Activated T-helper 1 cell treated with anti-CD3 and anti-CD28 coated beads, Interleukin-12 subunit alpha, Interleukin-12 subunit beta, Interleukin-2, Interleukin-4 antibody, amounts not matched to agents 30 ng/mL and 10 ng/mL and 1 ng/mL, durations not matched to agents 14 hours and 24 hours and 36 hours (primary cell): ENCODE measurements at regions not wholly inside any gene's neighbourhood (a gene's known extent, or its start where the extent isn't known, plus 50 kb on each side); places are given as distances from the start of the nearest gene placed in this dataset.
"Not testable (repeated sequence)": the region's sequence is repeated elsewhere in the genome, so short reads cannot be mapped to it uniquely, and the experiment has no call there.

Experiments used
- DNase-seq: peaks from one replicate; pipeline ENCODE4 v3.0.0; 2021; ENCODE audit warnings: low spot score
- H3K27ac Mint-ChIP-seq: one replicate; pipeline ENCODE4 v1.8.0; 2021; ENCODE audit warnings: mild to moderate bottlenecking, mixed read lengths
- H3K27me3 Mint-ChIP-seq: one replicate; pipeline ENCODE4 v1.8.0; 2022; ENCODE audit warnings: mild to moderate bottlenecking, moderate library complexity, mixed read lengths; ENCODE audit not compliant: insufficient read depth
- H3K36me3 Mint-ChIP-seq: one replicate; pipeline ENCODE4 v1.8.0; 2021; ENCODE audit warnings: low read depth, mixed read lengths
- H3K4me1 Mint-ChIP-seq: one replicate; pipeline ENCODE4 v1.8.0; 2021; ENCODE audit warnings: low read depth, mixed read lengths
- H3K4me3 Mint-ChIP-seq: one replicate; pipeline ENCODE4 v1.8.0; 2021; ENCODE audit warnings: mild to moderate bottlenecking, moderate library complexity, mixed read lengths
- H3K9me3 Mint-ChIP-seq: one replicate; pipeline ENCODE4 v1.8.0; 2021; ENCODE audit warnings: mixed read lengths
- intact Hi-C: fragments of 100-400 bp; cut with micrococcal nuclease; formaldehyde crosslinking; loops from one replicate; pipeline ENCODE4 v1.15.1; 2024

DNA sequence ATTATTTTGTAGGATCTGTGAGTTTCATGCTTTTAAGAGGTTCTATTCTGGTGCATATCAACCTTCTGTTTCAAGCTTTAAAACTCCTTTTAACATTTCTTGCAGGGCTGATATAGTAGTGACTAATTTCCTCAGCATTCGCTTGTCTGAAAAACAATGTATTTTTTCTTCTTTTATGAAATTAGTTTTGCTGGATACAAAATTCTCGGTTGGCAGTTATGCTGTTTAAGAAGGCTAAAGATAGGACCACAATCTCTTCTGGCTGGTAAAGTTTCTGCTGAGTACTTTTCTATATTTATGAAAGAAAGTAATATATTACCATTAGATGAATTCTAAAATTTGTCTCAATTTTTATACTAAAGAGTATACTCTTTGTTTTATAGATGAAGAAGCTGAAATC, 487.8 kb upstream of the SPRY2 start:
- Mint-ChIP-seq H3K27me3 (no peaks in the 10 kb centered on the region), H3K27ac (no peak overlapping the region), H3K36me3 (no peaks in the 10 kb centered on the region), H3K4me1 (no peaks in the 10 kb centered on the region), H3K9me3 (peaks cover 10% of the 10 kb centered on the region), H3K4me3 (no peak overlapping the region)
- intact Hi-C loops, result no loop called here
- DNase-seq, result no peak

DNA sequence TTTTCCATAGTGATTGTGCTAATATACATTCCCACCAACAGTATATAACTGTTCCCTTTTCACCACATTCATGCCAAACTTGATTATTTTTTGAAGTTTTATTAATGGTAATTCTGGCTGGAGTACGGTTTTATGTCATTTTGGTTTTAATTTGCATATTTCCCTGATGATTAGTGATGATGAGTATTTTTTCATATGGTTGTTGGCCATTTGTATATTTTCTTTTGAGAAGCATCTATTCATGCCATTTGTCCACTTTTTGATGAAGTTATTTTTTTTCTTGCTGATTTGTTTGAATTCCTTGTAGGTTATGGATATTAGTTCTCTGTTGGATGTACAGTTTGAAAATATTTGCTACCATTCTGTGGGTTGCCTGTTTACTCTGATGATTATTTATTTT, 484.4 kb upstream of the SPRY2 start:
- Mint-ChIP-seq H3K27ac (no peak overlapping the region), H3K4me3 (no peak overlapping the region), H3K9me3 (no peaks in the 10 kb centered on the region), H3K4me1 (no peaks in the 10 kb centered on the region), H3K36me3 (no peaks in the 10 kb centered on the region), H3K27me3 (no peaks in the 10 kb centered on the region)
- no peak for DNase-seq
- intact Hi-C loops, result no loop called here

DNA sequence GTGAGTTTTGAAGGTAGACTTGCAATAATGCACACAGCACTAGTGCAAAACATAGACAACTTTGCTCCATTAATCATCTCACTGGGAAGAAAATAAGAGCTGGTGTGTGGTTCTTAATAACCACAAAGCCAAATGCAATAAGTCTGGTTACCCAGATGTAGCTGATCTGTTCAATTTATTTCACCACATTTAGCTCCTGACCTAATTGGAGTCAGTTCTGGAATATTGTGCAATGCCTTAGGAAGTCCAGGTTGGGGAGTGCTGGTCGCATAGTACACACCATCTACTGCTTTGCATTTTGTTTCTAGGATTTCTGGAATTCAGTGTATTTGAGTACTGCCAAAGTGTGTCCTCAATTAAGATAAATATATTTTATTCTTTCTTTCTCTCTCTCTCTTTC, 483.3 kb upstream of the SPRY2 start:
- no peaks in the 10 kb centered on the region for H3K36me3 Mint-ChIP-seq
- intact Hi-C loops, result no loop called here
- no peak overlapping the region for H3K4me3 Mint-ChIP-seq
- H3K4me1 Mint-ChIP-seq, result no peaks in the 10 kb centered on the region
- H3K9me3 Mint-ChIP-seq, result no peaks in the 10 kb centered on the region
- H3K27ac Mint-ChIP-seq, result no peak overlapping the region
- no peaks in the 10 kb centered on the region for H3K27me3 Mint-ChIP-seq
- no peak for DNase-seq

DNA sequence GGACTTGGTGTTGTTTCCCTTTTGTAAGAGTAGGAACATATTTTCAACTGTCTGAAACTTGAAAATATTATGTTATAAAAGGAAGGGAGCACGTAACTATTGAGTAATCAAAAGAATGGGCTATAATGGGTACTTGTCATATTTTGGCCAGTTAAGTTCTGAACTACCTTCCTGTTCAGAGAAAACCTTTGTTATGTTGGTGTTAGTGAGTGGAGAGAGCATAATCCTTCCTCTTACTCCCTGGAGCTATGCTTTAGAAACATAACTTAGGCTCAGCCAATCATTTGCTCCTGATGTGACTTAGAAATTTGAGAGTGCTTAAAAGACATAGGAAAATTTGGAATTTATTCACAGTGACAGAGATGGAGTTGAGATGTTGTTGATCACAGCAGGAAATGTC, 482.5 kb upstream of the SPRY2 start:
- Mint-ChIP-seq H3K36me3 (no peaks in the 10 kb centered on the region), H3K27me3 (no peaks in the 10 kb centered on the region), H3K9me3 (no peaks in the 10 kb centered on the region), H3K27ac (no peak overlapping the region), H3K4me1 (no peaks in the 10 kb centered on the region), H3K4me3 (no peak overlapping the region)
- intact Hi-C loops, result no loop called here
- no peak for DNase-seq

DNA sequence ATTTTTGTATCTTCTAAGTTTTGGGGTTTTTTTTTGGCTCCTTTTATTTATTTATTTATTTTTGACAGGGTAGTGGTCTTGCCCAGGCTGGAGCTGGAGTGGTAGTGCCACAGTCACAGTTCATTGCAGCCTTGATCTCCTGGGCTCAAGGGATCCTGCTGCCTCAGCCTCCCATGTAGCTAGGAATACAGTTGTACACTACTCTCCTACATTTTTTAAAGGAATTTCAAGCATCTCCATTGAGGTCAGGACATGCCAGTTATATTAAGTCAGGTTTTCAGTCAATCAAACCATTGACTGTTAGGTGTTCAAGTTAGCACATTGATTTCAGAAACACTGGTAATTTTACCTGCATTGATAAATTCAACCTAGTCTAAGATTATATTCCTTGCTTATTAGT, 480.5 kb upstream of the SPRY2 start:
- intact Hi-C loops, result no loop called here

DNA sequence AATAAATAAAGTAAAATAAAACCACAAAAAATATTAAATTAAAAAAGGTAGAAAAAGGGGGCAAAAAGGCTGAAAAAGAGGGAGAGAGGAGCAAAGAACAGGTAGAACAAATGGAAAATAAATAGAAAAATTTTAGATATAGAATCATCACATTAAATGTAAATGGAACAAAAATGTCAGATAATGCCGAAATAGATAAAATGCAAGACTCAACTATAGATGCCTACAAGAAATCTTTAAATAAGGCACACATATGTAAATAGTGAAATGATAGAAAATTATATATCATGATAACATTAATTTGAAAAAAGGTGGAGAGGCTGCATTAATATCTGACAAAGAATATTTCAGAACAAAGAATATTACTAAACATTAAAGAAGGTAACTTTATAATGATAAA, 477.1 kb upstream of the SPRY2 start:
- Mint-ChIP-seq H3K9me3 (peaks cover 8% of the 10 kb centered on the region), H3K27me3 (no peaks in the 10 kb centered on the region), H3K4me3 (no peak overlapping the region), H3K4me1 (no peaks in the 10 kb centered on the region), H3K36me3 (no peaks in the 10 kb centered on the region), H3K27ac (no peak overlapping the region)
- no peak for DNase-seq
- intact Hi-C loops, result no loop called here

More for the DNA sequence above, 480.5 kb upstream of the SPRY2 start:
- H3K9me3 Mint-ChIP-seq, result no peaks in the 10 kb centered on the region
- no peak overlapping the region for H3K27ac Mint-ChIP-seq
- no peaks in the 10 kb centered on the region for H3K27me3 Mint-ChIP-seq
- DNase-seq, result no peak
- no peak overlapping the region for H3K4me3 Mint-ChIP-seq
- no peaks in the 10 kb centered on the region for H3K4me1 Mint-ChIP-seq
- H3K36me3 Mint-ChIP-seq, result no peaks in the 10 kb centered on the region

DNA sequence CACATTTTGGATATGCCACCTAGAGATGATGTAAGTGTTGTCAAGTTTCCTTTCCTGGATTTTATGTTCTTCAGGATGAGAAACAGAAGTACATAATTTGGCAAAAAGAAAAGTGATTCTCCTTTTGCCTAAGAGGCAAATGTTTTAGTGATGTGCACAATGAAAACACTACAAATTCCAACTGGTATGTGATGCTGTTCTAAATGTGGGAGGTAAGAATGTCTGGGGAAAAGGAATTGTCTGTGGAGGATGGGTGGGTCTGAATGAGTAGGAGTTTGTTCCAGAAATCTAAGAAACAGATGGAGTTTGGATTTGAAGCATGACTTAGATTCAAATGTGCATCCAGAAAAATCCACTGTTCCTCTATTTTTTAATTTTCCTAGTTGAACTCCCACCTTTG, 473.6 kb upstream of the SPRY2 start:
- DNase-seq, result no peak
- H3K4me3 Mint-ChIP-seq, result no peak overlapping the region

DNA sequence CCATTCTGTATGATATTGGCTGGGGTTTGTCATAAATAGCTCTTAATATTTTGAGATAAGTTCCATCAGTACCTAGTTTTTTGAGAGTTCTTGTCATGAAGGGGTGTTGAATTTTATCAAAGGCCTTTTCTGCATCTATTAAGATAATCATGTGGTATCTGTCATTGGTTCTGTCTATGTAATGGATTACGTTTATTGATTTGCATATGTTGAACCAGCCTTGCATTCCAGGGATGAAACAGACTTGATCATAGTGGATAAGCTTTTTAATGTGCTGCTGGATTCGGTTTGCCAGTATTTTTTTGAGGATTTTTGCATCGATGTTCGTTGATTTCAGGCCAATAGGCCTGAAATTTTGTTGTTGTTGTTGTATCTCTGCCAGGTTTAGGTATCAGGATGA, 469.4 kb upstream of the SPRY2 start:
- H3K4me1 Mint-ChIP-seq, H3K9me3 Mint-ChIP-seq, H3K27ac Mint-ChIP-seq, H3K36me3 Mint-ChIP-seq, DNase-seq, intact Hi-C loops, H3K4me3 Mint-ChIP-seq, H3K27me3 Mint-ChIP-seq: not testable (repeated sequence)

More for the DNA sequence above, 473.6 kb upstream of the SPRY2 start:
- H3K27ac Mint-ChIP-seq, result no peak overlapping the region
- peaks cover 13% of the 10 kb centered on the region for H3K9me3 Mint-ChIP-seq
- H3K4me1 Mint-ChIP-seq, result no peaks in the 10 kb centered on the region
- no peaks in the 10 kb centered on the region for H3K27me3 Mint-ChIP-seq
- no peaks in the 10 kb centered on the region for H3K36me3 Mint-ChIP-seq
- intact Hi-C loops, result no loop called here

DNA sequence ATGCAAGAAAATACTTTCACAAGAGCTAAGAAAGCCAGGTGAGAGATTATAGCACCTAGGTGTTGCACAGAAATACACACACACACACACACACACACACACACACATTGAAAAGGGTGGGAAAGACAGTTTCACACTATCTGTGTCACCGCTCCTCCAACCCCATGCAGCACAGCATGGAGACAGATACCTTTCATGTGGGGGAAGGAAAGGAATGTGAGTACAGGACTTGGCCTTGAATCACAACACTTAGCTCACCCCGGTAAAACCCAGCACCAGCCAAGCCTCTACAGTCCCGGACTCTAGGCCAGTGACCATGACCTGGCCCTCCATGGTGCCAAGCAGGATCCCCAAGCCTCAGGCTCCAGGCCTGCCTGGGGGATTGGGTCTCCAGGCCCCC, 462.0 kb upstream of the SPRY2 start:
- DNase-seq, result no peak
- H3K9me3 Mint-ChIP-seq, result no peaks in the 10 kb centered on the region
- H3K4me3 Mint-ChIP-seq, result no peak overlapping the region
- H3K36me3 Mint-ChIP-seq, result no peaks in the 10 kb centered on the region
- intact Hi-C loops, result no loop called here
- no peak overlapping the region for H3K27ac Mint-ChIP-seq
- H3K4me1 Mint-ChIP-seq, result no peaks in the 10 kb centered on the region
- H3K27me3 Mint-ChIP-seq, result no peaks in the 10 kb centered on the region

DNA sequence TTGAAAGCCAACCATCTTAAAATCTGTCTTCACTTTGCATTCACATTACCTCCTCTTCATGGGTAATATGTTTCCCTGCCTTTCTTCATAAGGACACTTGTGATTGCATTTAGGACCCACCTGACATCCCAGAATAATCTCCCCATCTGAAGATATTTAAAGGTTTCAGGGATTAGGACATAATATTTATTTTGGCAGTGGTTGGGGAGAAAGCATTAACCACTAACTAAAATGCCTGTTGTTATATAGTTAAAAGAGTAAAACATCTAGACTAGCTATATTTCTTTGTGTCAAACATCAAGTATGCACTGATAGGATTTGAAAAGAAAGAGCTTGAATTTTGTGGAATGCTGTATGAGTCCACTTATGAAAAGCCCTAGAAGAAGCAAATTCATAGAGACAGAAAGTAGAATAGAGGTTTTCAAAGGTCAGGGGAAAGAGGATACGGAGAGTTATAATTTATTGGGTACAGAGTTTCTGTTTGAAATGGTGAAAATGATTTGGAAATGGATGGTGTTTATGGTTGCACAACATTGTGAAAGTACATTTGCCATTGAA, 457.7 kb upstream of the SPRY2 start:
- Mint-ChIP-seq H3K4me1 (no peaks in the 10 kb centered on the region), H3K27ac (no peak overlapping the region), H3K9me3 (peaks cover 6% of the 10 kb centered on the region), H3K27me3 (no peaks in the 10 kb centered on the region), H3K4me3 (no peak overlapping the region), H3K36me3 (no peaks in the 10 kb centered on the region)
- intact Hi-C loops, result no loop called here
- no peak for DNase-seq

DNA sequence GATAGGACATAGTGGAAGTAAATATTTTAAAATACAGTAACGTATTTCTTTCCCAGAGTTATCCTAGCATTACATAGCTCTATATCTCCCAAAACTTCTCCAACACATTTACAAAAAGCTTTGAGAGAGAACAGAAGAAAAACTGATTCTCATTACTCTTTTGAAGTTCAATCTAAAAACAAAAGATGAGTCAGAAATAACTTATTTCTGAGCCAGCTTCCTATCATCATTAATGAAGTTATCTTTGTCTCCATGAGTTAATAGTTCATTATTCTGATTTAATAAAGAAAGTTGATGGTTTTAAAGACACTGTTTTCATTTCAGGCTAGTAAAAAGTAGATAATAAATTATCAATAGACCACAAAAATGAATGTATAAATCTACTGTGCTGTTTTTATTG, 446.7 kb upstream of the SPRY2 start:
- no peaks in the 10 kb centered on the region for H3K9me3 Mint-ChIP-seq
- intact Hi-C loops, result no loop called here
- no peak overlapping the region for H3K27ac Mint-ChIP-seq
- no peaks in the 10 kb centered on the region for H3K36me3 Mint-ChIP-seq
- H3K4me3 Mint-ChIP-seq, result no peak overlapping the region
- DNase-seq, result no peak
- no peaks in the 10 kb centered on the region for H3K27me3 Mint-ChIP-seq
- H3K4me1 Mint-ChIP-seq, result no peaks in the 10 kb centered on the region

DNA sequence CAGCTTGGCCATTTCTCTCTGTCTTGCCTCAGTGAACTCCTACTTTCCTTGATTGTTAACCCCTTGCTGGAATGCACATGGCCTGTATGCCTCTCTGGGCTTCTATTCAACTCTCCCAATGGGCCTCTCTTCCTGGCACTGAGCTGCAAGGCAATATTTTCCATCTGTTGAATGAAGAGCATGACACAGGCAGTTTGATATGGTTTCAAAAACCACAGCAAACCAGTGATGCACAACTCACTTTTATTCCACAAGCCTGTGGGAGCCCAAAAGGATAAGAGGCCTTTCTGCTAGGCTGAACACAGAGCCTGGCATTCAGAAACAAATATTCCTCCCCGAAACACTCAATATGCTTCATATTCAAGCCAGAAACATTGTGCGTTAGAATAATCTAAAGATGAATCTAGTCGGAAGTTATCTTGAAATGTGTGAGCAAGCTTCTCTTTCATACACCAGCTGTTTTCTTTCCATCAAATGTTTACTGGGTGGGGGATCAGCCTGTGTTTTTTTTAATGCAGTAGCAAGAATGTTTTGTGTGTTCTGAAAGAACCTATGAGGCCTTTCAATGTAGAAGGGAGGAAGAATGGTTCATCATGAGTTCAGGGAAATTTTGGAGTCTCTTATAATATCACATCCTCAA, 443.1 kb upstream of the SPRY2 start:
- H3K9me3 Mint-ChIP-seq, result no peaks in the 10 kb centered on the region
- intact Hi-C loops, result no loop called here
- DNase-seq, result no peak
- no peaks in the 10 kb centered on the region for H3K27me3 Mint-ChIP-seq
- H3K4me1 Mint-ChIP-seq, result no peaks in the 10 kb centered on the region
- H3K36me3 Mint-ChIP-seq, result no peaks in the 10 kb centered on the region
- H3K4me3 Mint-ChIP-seq, result no peak overlapping the region
- no peak overlapping the region for H3K27ac Mint-ChIP-seq

DNA sequence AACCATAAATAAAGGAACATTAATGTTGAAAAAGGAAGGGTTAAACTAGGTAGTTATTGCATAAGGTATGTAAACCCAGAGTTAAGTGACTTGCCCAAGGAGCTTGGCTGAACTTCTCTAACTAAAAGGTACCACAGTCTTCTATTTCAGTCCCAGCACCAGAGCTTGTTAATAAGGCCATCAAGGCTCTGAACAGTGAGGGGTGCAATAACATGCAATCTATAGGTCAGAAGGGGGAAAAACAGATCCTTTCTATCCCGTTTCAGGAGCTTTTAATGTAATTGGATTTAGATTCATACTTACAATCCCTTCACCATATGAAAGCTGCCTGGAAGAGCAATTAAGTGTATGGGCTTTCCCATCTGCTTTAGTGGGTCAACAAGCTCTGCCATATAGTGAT, 441.5 kb upstream of the SPRY2 start:
- no peak overlapping the region for H3K27ac Mint-ChIP-seq
- no peak for DNase-seq
- H3K9me3 Mint-ChIP-seq, result no peaks in the 10 kb centered on the region
- H3K4me3 Mint-ChIP-seq, result no peak overlapping the region
- no peaks in the 10 kb centered on the region for H3K4me1 Mint-ChIP-seq
- H3K27me3 Mint-ChIP-seq, result no peaks in the 10 kb centered on the region
- intact Hi-C loops, result no loop called here
- H3K36me3 Mint-ChIP-seq, result no peaks in the 10 kb centered on the region

DNA sequence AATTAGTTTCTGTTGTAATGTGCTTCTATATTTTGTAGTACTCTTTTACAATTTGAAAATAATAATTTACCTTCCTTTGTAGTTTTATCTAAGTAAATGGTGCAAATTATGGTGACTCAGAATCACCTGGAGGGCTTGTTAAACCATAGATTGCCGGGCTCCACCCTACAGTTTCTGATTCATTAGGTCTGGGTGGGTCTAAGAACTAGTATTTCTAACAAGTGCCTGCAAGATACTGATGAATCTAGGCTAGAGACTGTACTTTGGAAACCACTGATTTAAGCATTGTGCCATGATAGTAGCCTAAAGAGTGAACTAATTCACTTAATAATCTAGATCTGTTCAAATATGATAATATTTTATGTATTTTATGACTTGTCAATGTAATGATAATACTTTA, 437.4 kb upstream of the SPRY2 start:
- no peaks in the 10 kb centered on the region for H3K27me3 Mint-ChIP-seq
- DNase-seq, result no peak
- H3K27ac Mint-ChIP-seq, result no peak overlapping the region
- no peaks in the 10 kb centered on the region for H3K36me3 Mint-ChIP-seq
- intact Hi-C loops, result no loop called here
- H3K4me3 Mint-ChIP-seq, result no peak overlapping the region
- no peaks in the 10 kb centered on the region for H3K9me3 Mint-ChIP-seq
- H3K4me1 Mint-ChIP-seq, result no peaks in the 10 kb centered on the region
